GM21515 (cell line): ENCODE measurements at regions not wholly inside any gene's neighbourhood (a gene's known extent, or its start where the extent isn't known, plus 50 kb on each side); places are given as distances from the start of the nearest gene placed in this dataset.

Experiments
- ATAC-seq: cut with Tn5 transposase; IDR thresholded peaks from one replicate; pipeline ENCODE4 v1.9.1; 2021; ENCODE audit not compliant: unreplicated experiment

DNA sequence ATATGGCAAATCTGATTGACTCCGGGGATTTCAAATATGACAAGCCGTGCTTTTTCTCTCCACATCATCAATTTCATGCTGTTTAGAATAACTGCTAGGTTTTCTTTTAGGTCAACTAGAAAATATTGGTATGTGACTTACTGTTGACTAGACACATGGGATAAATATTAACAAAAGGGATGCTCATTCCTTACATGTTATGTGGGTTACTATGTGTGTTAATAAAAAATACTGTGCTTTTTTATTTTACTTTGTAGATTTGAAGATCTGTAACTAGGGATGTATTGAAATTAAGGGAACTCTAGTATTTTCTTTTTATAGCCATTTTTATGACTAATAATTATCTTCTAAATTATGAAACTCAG is 264.6 kb upstream of the COL8A1 start:
- no peak for ATAC-seq

- ATAC-seq = no peak
Measured at GRCh38 chr3:99373088-99373845, 265.1 kb upstream of the COL8A1 start.

DNA sequence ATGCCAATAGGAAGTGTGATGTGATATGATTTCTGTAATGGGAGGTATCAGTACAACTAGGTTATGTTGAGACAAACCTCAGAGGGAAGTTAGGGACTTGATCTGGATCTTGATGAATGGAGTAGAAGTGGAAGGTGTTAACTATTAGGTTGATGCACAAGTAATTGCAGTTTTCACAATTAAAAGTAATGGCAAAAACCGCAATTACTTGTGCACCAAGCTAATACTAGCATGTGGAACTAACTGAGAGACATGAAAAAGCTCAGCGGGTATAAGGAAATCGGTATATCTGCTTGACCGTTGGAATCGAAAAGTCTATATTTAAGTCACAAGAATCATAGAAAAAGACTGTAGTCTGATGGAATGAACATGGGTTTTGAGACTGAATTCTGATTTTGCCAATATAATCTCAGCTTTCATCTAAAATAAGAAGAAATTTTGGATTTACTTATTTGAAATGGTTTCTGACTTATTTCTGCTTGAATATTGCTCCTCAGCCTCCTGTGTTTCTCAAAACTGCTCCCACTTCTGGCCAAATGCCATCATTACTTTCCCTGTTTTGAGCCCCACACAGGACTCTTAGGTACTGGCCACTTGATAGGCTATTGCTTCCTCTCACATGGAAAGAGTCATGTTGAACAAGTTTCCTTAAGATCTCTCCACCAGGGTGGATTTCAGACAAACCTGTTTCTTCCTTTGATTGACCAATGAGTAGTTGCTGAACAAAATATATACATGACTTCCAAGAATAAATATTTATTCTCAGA is 271.5 kb upstream of the COL8A1 start:
- ATAC-seq = no peak

GRCh38 chr3:99365979-99366378 is 272.4 kb upstream of the COL8A1 start:
- ATAC-seq = no peak

DNA sequence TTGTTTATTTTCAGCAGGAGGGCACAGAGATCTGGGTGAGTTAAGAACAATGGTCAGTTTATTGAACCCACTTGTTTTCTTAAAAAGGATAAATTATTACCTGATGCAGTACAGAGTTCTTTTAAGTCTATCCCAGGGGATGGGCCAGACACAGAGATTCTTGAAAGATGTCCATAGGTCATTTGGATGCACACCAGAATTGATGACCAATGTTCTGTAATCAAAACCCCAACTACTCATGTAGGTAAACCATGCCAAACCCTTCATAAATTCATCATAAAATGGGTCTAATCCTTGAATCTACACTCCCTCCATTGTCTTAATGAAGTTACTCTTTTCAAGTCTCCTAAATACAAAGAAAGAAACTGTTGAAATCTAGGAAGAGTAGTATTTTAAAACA is 273.0 kb upstream of the COL8A1 start:
- ATAC-seq = no peak

DNA sequence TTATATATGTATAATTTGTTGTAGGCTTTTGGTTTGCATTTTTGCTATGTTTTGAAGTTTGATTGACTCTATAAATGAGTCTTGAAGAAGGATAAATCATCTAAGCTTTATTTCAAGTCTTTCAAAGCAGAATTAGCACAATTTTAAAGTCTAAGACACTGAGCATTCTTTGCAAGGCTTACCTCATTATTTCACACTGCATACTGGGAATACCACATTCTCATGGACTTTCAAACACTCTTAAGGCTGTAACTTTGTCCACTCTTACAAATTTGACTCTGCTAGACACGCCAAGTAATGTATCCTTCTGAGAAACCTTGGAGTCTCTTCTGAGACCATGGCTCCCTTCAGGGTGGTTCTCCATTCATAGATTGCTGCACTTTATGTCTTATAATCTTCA is 281.3 kb upstream of the COL8A1 start:
- ATAC-seq = no peak

- no peak for ATAC-seq
Measured at GRCh38 chr3:99356696-99357095, 281.7 kb upstream of the COL8A1 start.

DNA sequence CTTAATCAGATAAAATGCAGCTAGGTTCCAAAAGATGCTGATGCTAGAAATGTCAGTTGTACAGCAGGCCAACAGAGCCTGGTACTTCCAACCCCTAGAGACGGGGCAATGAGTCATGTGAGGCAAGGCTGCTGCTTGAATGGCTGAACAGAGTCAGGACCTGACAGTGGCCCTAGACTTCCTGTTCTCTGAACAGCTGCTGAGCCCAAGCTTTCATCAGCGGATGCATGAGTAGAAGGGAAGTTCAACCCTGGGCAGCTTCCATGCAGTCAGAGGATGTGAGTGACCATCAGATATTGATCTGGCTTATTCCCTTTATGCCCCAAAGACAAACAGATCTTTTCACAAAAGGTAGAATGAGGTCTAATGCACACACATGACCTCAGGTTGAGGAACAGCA is 282.9 kb upstream of the COL8A1 start:
- no peak for ATAC-seq

GRCh38 chr3:99352811-99353210 is 285.6 kb upstream of the COL8A1 start:
- ATAC-seq = no peak

DNA sequence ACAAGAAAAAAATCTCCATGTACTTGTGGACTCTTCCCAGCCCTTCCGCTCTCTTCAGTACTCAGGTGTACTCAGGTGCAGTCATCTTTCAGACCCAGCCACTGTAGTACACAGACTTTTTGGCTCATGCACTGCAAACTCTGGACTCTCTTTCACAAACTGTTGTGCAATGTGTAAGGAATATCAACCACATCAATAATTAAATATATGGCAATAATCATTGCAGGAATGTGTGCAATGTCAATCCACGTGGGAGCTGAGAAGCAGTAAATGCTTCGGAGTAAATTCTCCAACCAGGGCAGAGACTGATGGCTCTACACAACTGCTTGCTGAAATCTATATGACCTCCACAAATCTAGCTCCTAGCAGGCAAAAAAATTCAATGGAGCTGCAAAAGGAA is 287.3 kb upstream of the COL8A1 start:
- ATAC-seq = no peak

GRCh38 chr3:99348451-99348850 is 289.9 kb upstream of the COL8A1 start:
- ATAC-seq = no peak

GRCh38 chr3:99344216-99344615 is 294.2 kb upstream of the COL8A1 start:
- ATAC-seq = no peak

GRCh38 chr3:99342383-99342782 is 296.0 kb upstream of the COL8A1 start:
- ATAC-seq = no peak

DNA sequence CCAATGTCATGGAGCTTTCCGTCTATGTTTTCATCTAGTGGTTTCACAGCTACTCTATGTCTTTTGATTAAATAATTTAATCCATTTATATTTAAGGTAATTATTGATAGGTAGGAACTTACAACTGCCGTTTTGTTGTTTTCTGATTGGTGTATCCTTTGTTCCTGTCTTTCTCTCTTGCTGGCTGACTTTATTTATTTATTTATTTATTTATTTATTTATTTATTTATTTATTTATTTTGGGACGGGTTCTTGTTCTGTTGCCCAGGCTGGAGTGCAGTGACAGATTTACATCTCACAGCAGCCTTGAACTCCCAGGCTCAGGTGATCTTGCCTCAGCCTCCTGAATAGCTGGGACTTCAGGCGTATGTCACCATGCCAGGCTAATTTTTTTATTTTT is 299.2 kb upstream of the COL8A1 start:
- ATAC-seq = no peak

GRCh38 chr3:99332718-99333117 is 305.7 kb upstream of the COL8A1 start:
- no peak for ATAC-seq

- no peak for ATAC-seq
Measured at GRCh38 chr3:99332276-99332675, 306.1 kb upstream of the COL8A1 start.

GRCh38 chr3:99330924-99331532 is 307.4 kb upstream of the COL8A1 start:
- ATAC-seq = no peak

DNA sequence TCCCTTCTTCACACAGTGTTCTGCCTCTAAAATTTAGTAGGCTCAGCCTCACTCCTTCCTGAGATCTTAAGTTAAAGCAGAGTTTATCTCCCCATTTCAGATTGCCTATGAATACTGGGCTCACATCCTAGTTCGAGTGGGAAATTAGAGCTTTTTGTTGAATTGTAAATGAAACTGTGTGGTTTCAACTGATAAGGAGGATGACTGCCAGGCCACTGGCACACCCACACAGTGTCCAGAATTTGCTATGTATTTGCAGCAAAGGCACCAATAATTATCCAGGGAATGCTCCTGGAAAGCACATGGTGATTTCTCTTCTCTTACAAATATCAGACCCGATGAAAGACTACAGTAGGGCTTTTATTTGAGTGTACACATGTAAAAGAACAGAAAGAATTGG is 308.1 kb upstream of the COL8A1 start:
- ATAC-seq = no peak

- ATAC-seq = no peak
Measured at GRCh38 chr3:99325402-99325801, 313.0 kb upstream of the COL8A1 start.

DNA sequence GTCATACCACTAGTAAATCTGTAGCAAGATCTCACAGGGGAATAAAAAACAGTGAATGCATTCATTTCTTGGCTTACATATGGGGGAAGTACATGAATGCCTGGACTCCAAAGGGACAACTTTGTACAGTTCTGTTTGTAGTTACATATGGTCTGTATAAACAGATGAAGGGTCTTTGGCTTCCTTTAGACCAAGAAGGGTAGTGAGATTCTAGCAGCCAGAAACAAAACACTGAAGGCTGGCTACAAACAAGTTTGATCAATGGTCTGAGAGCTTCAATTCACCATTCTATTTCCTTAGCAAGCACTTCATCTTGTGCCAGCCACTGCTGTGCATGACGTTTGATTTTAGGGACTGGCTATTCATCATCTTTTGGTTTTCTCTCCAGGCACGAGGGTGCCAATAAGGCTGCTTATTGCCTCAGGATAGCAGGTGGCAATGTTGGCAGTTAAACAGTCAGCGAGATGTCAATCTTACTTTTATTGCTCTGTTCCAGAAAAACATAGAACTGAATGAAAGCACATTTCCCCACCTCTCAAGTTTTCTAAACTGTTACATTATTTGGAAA is 313.7 kb upstream of the COL8A1 start:
- ATAC-seq = no peak

GRCh38 chr3:99323940-99324339 is 314.5 kb upstream of the COL8A1 start:
- no peak for ATAC-seq

DNA sequence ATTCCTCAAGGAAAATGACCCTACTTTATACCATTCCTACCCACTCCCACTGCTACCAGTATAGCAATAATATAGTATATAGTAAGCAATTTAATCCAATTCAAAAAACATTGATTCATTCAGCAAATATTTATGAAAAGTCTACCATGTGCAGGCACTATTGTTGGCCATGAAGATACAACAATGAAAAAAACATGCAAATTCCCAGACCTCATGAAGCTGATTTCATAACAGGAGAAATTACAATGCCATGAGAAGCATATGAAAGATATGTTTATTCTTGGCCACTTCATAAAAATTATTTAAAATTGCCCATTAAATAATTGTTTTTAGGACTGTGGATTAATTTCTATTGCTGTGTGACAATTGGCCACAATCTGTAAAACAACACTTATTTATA is 315.8 kb upstream of the COL8A1 start:
- ATAC-seq = no peak
